ENCODE measurements at regions not wholly inside any gene's neighbourhood (a gene's known extent, or its start where the extent isn't known, plus 50 kb on each side); places are given as distances from the start of the nearest gene placed in this dataset.

GRCh38 chr16:64051824-64052223 lies 1070.0 kb downstream of the CDH11 start:
- TF ChIP-seq POLR2A (IDR thresholded peaks at IDR 0.05): no peak
- TF ChIP-seq, protein P1, sequence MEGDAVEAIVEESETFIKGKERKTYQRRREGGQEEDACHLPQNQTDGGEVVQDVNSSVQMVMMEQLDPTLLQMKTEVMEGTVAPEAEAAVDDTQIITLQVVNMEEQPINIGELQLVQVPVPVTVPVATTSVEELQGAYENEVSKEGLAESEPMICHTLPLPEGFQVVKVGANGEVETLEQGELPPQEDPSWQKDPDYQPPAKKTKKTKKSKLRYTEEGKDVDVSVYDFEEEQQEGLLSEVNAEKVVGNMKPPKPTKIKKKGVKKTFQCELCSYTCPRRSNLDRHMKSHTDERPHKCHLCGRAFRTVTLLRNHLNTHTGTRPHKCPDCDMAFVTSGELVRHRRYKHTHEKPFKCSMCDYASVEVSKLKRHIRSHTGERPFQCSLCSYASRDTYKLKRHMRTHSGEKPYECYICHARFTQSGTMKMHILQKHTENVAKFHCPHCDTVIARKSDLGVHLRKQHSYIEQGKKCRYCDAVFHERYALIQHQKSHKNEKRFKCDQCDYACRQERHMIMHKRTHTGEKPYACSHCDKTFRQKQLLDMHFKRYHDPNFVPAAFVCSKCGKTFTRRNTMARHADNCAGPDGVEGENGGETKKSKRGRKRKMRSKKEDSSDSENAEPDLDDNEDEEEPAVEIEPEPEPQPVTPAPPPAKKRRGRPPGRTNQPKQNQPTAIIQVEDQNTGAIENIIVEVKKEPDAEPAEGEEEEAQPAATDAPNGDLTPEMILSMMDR (IDR thresholded peaks at IDR 0.05): no peak

All from vagina (tissue), 2 donors.